ENCODE measurements at regions not wholly inside any gene's neighbourhood (a gene's known extent, or its start where the extent isn't known, plus 50 kb on each side); places are given as distances from the start of the nearest gene placed in this dataset.

DNA sequence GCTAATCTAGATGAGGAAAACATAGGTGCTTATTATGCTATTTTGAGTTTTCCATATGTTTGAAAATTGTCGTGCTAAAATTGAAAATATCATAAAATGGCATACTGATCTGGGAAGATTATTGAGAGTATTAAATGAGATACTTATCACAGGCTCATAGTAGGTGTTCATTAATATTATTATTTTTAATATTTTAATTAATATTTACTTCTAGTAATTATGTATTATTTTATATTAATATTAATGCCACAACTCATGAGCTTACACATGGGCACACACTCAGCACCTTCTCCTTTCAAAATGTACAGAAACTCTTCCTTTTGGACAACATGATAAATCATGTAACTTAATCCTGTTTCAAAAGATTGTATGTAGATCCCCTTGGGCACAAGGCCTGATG is 223.6 kb downstream of the RAB28 start:
- TF ChIP-seq CTCF (IDR thresholded peaks at IDR 0.05 in 4 of 5, conservative IDR thresholded peaks at IDR 0.05 in 1 of 5): no peak
- no peak for TF ChIP-seq POLR2A (IDR thresholded peaks at IDR 0.05)
